ENCODE measurements at regions not wholly inside any gene's neighbourhood (a gene's known extent, or its start where the extent isn't known, plus 50 kb on each side); places are given as distances from the start of the nearest gene placed in this dataset.

GRCh38 chr11:94694309-94695060, 73.7 kb upstream of the AMOTL1 start:
- Histone ChIP-seq H3K4me3 (no peak overlapping the region), H3K36me3 (no peaks in the 10 kb centered on the region), H3K4me1 (no peaks in the 10 kb centered on the region), H3K9me3 (no peaks in the 10 kb centered on the region), H3K27ac (no peak overlapping the region), H3K27me3 (no peaks in the 10 kb centered on the region)
- no peak for DNase-seq (ENCODE audit: low spot score)
- no peak for TF ChIP-seq CTCF (IDR thresholded peaks at IDR 0.05)

- TF ChIP-seq CTCF (IDR thresholded peaks at IDR 0.05): no peak
- Histone ChIP-seq H3K4me3 (no peak overlapping the region), H3K27me3 (no peaks in the 10 kb centered on the region), H3K36me3 (no peaks in the 10 kb centered on the region), H3K9me3 (no peaks in the 10 kb centered on the region), H3K4me1 (no peaks in the 10 kb centered on the region), H3K27ac (no peak overlapping the region)
- DNase-seq (ENCODE audit: low spot score): no peak
Observed at GRCh38 chr11:94697156-94697555, 71.0 kb upstream of the AMOTL1 start.

- TF ChIP-seq CTCF (IDR thresholded peaks at IDR 0.05): no peak
- H3K27me3 ChIP-seq: no peaks in the 10 kb centered on the region
- no peak for DNase-seq (ENCODE audit: low spot score)
Observed at GRCh38 chr11:94700622-94701021, 67.5 kb upstream of the AMOTL1 start.

GRCh38 chr11:94702481-94702880, 65.7 kb upstream of the AMOTL1 start:
- H3K27me3 ChIP-seq: no peaks in the 10 kb centered on the region
- H3K27ac ChIP-seq: no peak overlapping the region
- no peaks in the 10 kb centered on the region for H3K36me3 ChIP-seq
- H3K4me1 ChIP-seq: peaks cover 0 to 14% of the 10 kb centered on the region in 2 donors
- H3K9me3 ChIP-seq: no peaks in the 10 kb centered on the region
- TF ChIP-seq CTCF (IDR thresholded peaks at IDR 0.05): no peak
- no peak overlapping the region for H3K4me3 ChIP-seq
- no peak for DNase-seq (ENCODE audit: low spot score)

More at GRCh38 chr11:94700622-94701021, 67.5 kb upstream of the AMOTL1 start:
- H3K9me3 ChIP-seq: no peaks in the 10 kb centered on the region
- no peak overlapping the region for H3K4me3 ChIP-seq
- H3K36me3 ChIP-seq: no peaks in the 10 kb centered on the region
- no peak overlapping the region for H3K27ac ChIP-seq
- H3K4me1 ChIP-seq: peaks cover 0 to 3% of the 10 kb centered on the region in 2 donors

- no peak for TF ChIP-seq CTCF (IDR thresholded peaks at IDR 0.05)
- Histone ChIP-seq H3K27me3 (no peaks in the 10 kb centered on the region), H3K4me1 (peaks cover 0 to 14% of the 10 kb centered on the region in 2 donors), H3K4me3 (no peak overlapping the region), H3K27ac (peak overlapping the region; percentile 43 to 68), H3K36me3 (no peaks in the 10 kb centered on the region), H3K9me3 (no peaks in the 10 kb centered on the region)
- no peak for DNase-seq (ENCODE audit: low spot score)
Observed at GRCh38 chr11:94705419-94705818, 62.7 kb upstream of the AMOTL1 start.

Data from right atrium auricular region (tissue), 2 donors.